Fibroblast of lung (primary cell): ENCODE measurements at regions not wholly inside any gene's neighbourhood (a gene's known extent, or its start where the extent isn't known, plus 50 kb on each side); places are given as distances from the start of the nearest gene placed in this dataset.

ENCODE experiments used
- DNase-seq, 2 donors: peaks; one replicate each; pipeline versions ENCODE4 v3.0.0 to v3.0.0-alpha.2; 2010; ENCODE audit warnings: low read depth in 2 of 2
- H2AFZ ChIP-seq: 2 replicates; pipeline ENCODE4 v1.5.1; 2012; ENCODE audit warnings: low read length, control low read depth, inconsistent platforms
- H3K27ac ChIP-seq: 2 replicates; pipeline ENCODE4 v1.5.1; 2011; ENCODE audit warnings: low read length, control low read depth; ENCODE audit not compliant: insufficient read depth
- H3K27me3 ChIP-seq: 2 replicates; pipeline ENCODE4 v1.5.1; 2011; ENCODE audit warnings: mild to moderate bottlenecking, low read length; ENCODE audit not compliant: control insufficient read depth, insufficient read depth
- H3K36me3 ChIP-seq: 2 replicates; pipeline ENCODE4 v1.5.1; 2011; ENCODE audit warnings: low read length; ENCODE audit not compliant: control insufficient read depth, insufficient read depth
- H3K4me1 ChIP-seq: 2 replicates; pipeline ENCODE4 v1.5.1; 2011; ENCODE audit warnings: low read length; ENCODE audit not compliant: control insufficient read depth, insufficient read depth; ENCODE audit errors: extremely low read depth
- H3K4me2 ChIP-seq: 2 replicates; pipeline ENCODE4 v1.5.1; 2011; ENCODE audit warnings: low read length, control low read depth; ENCODE audit not compliant: insufficient read depth; ENCODE audit errors: extremely low read depth
- H3K4me3 ChIP-seq, 4 experiments: fragments of 200-600 bp in 1 of 4; sonication (generic) in 1 of 4; replicated peaks in 1 of 4; 2 replicates each; pipeline ENCODE4 v1.5.1; 2011 to 2016; ENCODE audit warnings: low read length in 4 of 4, low read depth in 3 of 4, mild to moderate bottlenecking in 3 of 4, control low read depth in 2 of 4, inconsistent platforms in 1 of 4, mixed read lengths in 1 of 4; ENCODE audit not compliant: insufficient read depth in 1 of 4; ENCODE audit errors: control extremely low read depth in 1 of 4
- H3K79me2 ChIP-seq: 2 replicates; pipeline ENCODE4 v1.5.1; 2012; ENCODE audit warnings: mild to moderate bottlenecking, low read length, inconsistent platforms; ENCODE audit not compliant: control insufficient read depth, insufficient read depth
- H3K9ac ChIP-seq: 2 replicates; pipeline ENCODE4 v1.5.1; 2011; ENCODE audit warnings: mild to moderate bottlenecking, low read length, control low read depth; ENCODE audit not compliant: insufficient read depth
- H3K9me3 ChIP-seq: 2 replicates; pipeline ENCODE4 v1.5.1; 2012; ENCODE audit warnings: low read depth, low read length; ENCODE audit not compliant: control insufficient read depth, insufficient read depth
- H4K20me1 ChIP-seq: 2 replicates; pipeline ENCODE4 v1.5.1; 2011; ENCODE audit warnings: low read length; ENCODE audit not compliant: control insufficient read depth, insufficient read depth; ENCODE audit errors: extremely low read depth
- CTCF ChIP-seq, 2 donors: IDR thresholded peaks in 1 of 2; conservative IDR thresholded peaks in 1 of 2; 1 replicate in 1 of 2; 2 replicates in 1 of 2; pipeline ENCODE4 v1.5.1; 2011 to 2012; ENCODE audit warnings: low read length in 2 of 2, control low read depth in 1 of 2, inconsistent platforms in 1 of 2, low read depth in 1 of 2, mild to moderate bottlenecking in 1 of 2
- EZH2 ChIP-seq: IDR thresholded peaks from 2 replicates; pipeline ENCODE4 v1.5.1; 2012; ENCODE audit warnings: low read length, control low read depth, mild to moderate bottlenecking; ENCODE audit errors: missing control alignments

DNA sequence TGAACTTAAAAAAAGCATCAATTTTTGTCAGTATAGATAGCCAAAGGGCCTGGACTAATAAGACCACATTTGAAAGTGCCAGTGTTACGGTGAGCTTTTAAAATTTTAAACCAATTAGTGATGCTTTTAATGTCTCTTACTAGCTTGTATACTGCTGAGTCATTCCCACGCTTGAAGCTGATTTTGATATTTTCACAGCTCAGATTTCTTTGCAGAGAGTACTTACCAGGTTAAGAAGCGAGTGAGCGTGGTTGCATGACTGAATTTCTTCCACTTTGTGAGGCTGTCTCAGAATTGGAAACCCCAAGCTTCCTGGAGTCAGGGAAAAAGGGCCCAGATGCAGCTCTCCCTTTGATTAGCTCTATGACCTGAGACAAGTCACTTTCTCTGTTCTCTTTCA lies 74.5 kb upstream of the NBEA start:
- Histone ChIP-seq H2AFZ (no peak overlapping the region), H3K79me2 (no peaks in the 10 kb centered on the region), H3K36me3 (no peaks in the 10 kb centered on the region), H3K9me3 (no peaks in the 10 kb centered on the region), H3K27me3 (no peaks in the 10 kb centered on the region), H3K9ac (no peak overlapping the region), H3K4me3 (no peak overlapping the region), H3K27ac (no peak overlapping the region), H4K20me1 (no peaks in the 10 kb centered on the region), H3K4me2 (no peak overlapping the region), H3K4me1 (peaks cover 7% of the 10 kb centered on the region)
- peak; percentile 15 to 81 for DNase-seq
- TF ChIP-seq CTCF (conservative IDR thresholded peaks at IDR 0.05 in 1 of 2, IDR thresholded peaks at IDR 0.05 in 1 of 2; ENCODE audit: low read depth in 1 of 2, low read length in 2 of 2) (no peak), EZH2 (no peak)

DNA sequence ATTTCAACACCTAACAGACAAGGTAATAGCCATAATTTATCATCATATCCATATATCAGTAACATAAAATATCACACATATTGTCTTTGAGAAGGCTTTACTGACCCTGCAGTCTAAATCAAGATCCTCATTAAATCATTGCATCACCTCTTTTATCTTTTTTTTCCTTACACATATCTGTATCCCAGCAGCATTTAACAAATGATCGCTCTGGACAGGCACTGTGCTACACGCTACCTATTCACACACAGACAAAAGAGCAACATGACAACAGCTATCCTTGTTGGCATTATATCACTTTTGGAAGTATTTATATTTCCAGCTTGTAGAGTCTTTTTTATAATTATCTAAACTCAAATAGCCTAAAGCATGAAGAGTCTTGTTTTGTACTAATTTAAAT lies 73.3 kb upstream of the NBEA start:
- H3K27me3 ChIP-seq, result no peaks in the 10 kb centered on the region
- no peak overlapping the region for H3K9ac ChIP-seq
- no peak overlapping the region for H2AFZ ChIP-seq
- H3K4me2 ChIP-seq, result no peak overlapping the region
- H3K9me3 ChIP-seq, result no peaks in the 10 kb centered on the region
- no peak overlapping the region for H3K27ac ChIP-seq
- H3K36me3 ChIP-seq, result no peaks in the 10 kb centered on the region
- H3K4me1 ChIP-seq, result peaks cover 2% of the 10 kb centered on the region
- no peak for DNase-seq
- TF ChIP-seq EZH2 (no peak), CTCF (conservative IDR thresholded peaks at IDR 0.05 in 1 of 2, IDR thresholded peaks at IDR 0.05 in 1 of 2; ENCODE audit: low read depth in 1 of 2, low read length in 2 of 2) (no peak)
- H4K20me1 ChIP-seq, result no peaks in the 10 kb centered on the region
- no peaks in the 10 kb centered on the region for H3K79me2 ChIP-seq
- H3K4me3 ChIP-seq, result no peak overlapping the region

DNA sequence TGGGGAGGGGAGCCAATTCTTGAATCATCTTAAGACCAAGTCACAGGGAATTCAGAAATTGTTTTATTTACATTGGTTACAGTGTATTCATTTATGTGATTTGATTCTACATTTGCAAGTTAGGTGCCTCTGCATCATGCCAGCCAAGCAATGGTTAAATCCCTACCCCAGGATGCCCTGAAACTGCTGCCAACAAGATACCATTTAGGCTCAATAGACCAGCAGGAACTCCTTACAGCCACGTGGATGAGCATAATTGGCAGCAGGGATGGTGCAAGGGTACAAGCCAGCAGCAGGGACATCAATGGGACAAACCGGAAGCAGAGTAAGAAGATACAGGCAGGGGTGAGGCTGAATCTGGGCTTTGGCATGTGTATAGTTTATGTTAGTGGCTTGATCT lies 72.4 kb upstream of the NBEA start:
- Histone ChIP-seq H3K4me1 (no peaks in the 10 kb centered on the region), H3K9me3 (no peaks in the 10 kb centered on the region), H3K36me3 (no peaks in the 10 kb centered on the region), H3K4me2 (no peak overlapping the region), H2AFZ (no peak overlapping the region), H3K27ac (no peak overlapping the region), H4K20me1 (no peaks in the 10 kb centered on the region), H3K79me2 (no peaks in the 10 kb centered on the region), H3K27me3 (no peaks in the 10 kb centered on the region), H3K9ac (no peak overlapping the region), H3K4me3 (no peak overlapping the region)
- TF ChIP-seq EZH2, result no peak
- TF ChIP-seq CTCF (conservative IDR thresholded peaks at IDR 0.05 in 1 of 2, IDR thresholded peaks at IDR 0.05 in 1 of 2; ENCODE audit: low read depth in 1 of 2, low read length in 2 of 2), result no peak
- no peak for DNase-seq
